Epithelial cell of proximal tubule (primary cell): ENCODE measurements at regions not wholly inside any gene's neighbourhood (a gene's known extent, or its start where the extent isn't known, plus 50 kb on each side); places are given as distances from the start of the nearest gene placed in this dataset.

Experiments used
- DNase-seq: peaks from one replicate; pipeline ENCODE4 v3.0.0-alpha.2; 2011; ENCODE audit warnings: low read depth
- H3K4me3 ChIP-seq: 2 replicates; pipeline ENCODE4 v1.5.1; 2011; ENCODE audit warnings: low read depth, mild to moderate bottlenecking, low read length
- TF ChIP-seq, protein P1 (sequence below): conservative IDR thresholded peaks from 2 replicates; pipeline ENCODE4 v1.5.1; 2012; ENCODE audit warnings: low read depth, mild to moderate bottlenecking, low read length

DNA sequence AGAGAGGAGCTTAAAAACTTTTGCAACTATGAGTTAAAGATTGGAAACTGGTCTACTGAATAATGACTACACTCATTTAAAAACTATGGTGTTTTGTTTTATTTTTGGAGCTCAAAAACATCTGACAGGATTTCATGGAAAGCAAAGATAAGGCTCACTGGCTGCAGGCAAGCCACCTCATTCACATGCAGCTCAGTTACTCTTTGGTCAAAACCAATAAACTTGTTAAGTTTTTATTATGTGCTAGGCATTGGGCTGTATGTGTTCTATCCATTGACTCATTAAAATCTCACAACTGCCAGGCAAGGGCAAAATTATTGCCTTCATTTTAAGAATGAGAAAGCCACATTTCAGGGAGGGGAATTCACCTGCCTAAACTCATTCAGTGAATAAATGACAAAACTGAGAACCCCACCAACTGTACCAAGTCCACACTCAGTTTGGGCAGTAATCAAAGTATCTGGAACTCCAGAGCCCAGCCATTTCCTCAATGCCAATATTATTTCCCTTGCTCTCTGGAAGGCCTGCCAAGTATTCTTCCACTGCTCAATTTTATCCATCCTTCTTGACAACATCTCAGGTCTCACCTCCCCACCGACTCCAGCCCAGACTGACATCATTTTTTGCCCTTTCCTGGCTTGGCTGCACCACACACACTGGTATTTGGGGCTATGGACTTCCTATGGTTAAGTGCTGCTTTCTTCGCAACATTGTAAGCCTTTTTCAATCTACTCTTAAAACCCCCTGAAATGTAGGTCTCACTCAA, 401.1 kb upstream of the NFIA start:
- H3K4me3 ChIP-seq, result no peak overlapping the region
- DNase-seq, result no peak

DNA sequence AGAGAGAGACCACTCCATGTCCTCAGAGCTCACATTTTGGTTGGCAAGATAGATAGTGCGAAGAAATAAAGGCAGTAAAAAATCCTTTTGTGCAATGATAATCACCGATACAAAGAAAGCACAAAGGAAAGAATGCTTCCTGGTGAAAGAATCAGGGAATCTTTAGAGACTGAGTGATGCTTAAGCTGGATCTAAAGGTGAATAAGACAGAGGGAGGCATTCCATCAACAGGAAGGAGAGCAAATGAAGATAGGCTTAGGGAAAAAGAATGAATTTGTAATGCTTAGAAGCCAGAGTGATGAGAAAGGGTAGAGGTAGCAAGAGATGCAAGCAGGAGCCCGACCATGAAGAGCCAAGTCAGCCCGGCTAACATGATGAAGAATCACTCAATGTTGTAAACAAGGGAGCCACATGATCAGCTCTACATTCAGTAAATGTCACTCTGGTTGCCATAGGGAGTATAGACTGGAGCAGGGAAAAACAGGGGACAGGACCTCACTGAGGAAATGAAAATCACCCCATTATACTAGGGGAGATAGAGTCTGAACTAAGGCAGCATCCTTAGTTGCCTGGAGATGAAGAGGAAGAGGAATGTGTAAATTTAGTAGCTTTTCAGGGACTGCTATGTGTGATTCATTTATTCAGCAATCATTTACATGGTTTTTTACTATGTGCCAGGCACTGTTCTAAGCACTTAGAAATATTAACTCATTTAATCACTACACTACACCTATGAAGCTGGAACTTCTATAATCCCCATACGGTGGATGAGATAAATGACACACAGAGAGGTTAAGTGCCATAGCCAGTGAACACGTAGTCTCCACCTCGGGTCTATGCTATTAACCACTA, 402.6 kb upstream of the NFIA start:
- H3K4me3 ChIP-seq, result no peak overlapping the region
- TF ChIP-seq, protein P1, sequence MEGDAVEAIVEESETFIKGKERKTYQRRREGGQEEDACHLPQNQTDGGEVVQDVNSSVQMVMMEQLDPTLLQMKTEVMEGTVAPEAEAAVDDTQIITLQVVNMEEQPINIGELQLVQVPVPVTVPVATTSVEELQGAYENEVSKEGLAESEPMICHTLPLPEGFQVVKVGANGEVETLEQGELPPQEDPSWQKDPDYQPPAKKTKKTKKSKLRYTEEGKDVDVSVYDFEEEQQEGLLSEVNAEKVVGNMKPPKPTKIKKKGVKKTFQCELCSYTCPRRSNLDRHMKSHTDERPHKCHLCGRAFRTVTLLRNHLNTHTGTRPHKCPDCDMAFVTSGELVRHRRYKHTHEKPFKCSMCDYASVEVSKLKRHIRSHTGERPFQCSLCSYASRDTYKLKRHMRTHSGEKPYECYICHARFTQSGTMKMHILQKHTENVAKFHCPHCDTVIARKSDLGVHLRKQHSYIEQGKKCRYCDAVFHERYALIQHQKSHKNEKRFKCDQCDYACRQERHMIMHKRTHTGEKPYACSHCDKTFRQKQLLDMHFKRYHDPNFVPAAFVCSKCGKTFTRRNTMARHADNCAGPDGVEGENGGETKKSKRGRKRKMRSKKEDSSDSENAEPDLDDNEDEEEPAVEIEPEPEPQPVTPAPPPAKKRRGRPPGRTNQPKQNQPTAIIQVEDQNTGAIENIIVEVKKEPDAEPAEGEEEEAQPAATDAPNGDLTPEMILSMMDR, result no peak
- DNase-seq, result no peak

More for the DNA sequence above, 401.1 kb upstream of the NFIA start:
- TF ChIP-seq, protein P1, result no peak

DNA sequence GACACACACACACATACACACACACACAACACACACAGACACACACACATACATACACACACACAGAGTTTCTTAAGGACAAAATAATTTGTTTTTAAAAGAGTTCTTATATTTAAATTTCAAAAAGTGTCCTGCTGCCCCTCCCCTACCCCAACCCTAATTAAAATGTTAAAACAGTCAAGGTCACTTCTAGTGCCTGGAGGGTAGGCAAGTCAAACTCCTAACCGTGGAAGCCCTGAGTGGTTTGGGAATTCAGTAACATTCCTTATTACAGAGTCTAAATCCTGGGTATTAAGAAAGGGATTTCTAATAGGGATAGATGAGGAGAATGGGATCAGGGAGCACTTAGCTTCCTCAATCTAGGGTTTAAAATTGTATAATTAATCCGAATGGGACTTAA, 403.6 kb upstream of the NFIA start:
- H3K4me3 ChIP-seq, result no peak overlapping the region
- DNase-seq, result no peak
- TF ChIP-seq, protein P1, result no peak

DNA sequence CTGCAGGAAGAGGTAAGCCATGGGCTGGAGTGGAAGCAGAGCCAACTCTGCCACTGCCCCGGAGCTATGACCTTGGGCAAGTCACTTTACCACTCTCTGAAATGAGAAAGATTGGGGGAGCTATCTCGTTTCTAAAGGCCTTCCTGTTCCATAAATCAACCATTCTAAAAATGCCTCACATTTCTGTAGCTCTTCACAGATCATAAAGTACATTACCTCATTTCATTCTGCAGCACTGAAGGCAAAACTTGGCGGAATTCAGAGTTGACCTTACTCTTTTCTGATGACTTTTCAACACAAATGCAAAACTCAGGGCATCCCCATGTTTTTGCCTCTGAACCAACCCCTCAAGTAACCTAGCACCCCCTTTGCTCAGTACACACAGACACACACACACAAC, 404.0 kb upstream of the NFIA start:
- no peak for DNase-seq
- no peak overlapping the region for H3K4me3 ChIP-seq
- TF ChIP-seq, protein P1, result no peak

DNA sequence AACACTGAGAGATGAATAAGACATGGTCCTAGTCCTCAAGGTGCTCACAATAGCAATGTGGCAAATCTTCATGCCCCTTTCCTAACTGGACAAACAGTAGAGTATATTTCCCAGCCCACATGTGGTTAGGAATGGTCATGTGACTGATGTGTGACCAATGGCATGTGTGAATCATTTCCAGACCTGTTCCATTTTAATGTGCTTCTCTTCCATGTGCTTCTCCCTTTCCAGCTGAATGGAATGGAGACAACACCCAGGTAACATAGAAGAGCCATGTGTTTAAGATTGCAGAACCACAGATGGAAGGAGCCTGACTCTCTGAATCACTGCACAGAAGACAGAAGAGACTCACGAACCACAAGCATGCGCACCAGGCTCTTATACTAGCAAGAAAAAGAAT, 409.9 kb upstream of the NFIA start:
- TF ChIP-seq, protein P1, result no peak
- no peak for DNase-seq
- H3K4me3 ChIP-seq, result no peak overlapping the region

DNA sequence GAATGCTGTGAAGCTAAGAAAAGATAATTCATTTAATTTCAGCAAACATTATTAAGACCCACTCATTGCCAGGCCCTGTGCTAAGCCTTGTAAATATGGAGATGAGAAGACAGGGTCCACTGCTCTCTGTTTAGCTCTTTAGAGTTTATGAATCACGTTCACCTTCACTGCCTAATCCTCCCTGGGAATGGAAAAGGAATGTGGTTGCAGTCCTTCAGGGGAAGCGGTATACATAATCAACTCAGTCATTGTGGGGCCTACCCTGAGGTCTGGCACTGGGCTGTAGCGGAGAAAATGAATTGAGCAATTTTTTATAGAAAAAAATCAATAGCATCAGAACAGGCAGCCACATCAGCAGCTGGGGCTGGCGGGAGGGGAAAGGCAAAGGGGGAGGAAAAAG, 412.1 kb upstream of the NFIA start:
- no peak overlapping the region for H3K4me3 ChIP-seq
- DNase-seq, result peak; percentile 67
- TF ChIP-seq, protein P1, result no peak
